ENCODE measurements at regions not wholly inside any gene's neighbourhood (a gene's known extent, or its start where the extent isn't known, plus 50 kb on each side); places are given as distances from the start of the nearest gene placed in this dataset.

DNA sequence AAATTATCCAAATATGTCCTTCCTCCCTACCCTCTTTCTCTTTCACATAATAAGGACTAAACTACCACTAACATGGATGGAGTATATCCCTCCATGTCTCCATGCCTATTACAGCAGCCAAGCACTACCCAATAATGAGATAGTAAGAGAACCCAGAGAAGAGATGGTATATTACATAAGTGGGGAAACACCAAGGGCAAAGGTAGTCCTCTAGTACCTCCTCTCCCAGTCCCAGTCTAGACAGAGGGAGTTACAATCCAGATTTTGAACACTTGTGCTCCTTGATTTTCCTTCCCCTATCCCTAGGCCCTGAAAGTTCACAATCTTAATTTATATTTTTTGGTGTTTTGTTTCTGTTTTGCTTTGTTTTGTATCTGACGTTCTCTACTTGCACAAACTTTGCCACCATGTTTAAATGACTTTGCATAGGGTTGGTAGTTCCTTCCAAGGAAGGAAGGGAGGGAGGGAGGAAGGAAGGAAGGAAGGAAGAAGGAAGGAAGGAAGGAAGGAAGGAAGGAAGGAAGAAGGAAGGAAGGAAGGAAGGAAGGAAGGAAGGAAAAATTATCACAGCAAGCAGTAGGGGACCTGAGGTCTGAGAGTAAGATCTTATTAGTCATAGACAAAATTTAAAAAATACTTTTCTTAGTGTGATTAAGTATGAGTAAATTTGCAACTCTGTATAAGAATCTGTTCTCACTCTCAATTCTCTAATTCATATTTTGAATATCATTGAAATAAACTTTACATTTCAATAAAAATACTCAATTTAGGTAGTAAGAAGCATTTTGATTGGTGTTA is 521.9 kb downstream of the PTPRC start:
- TF ChIP-seq POLR2A (IDR thresholded peaks at IDR 0.05) (no peak), POLR2AphosphoS5 (IDR thresholded peaks at IDR 0.05) (no peak), EP300 (IDR thresholded peaks at IDR 0.05) (no peak)
- TF ChIP-seq, protein P1, sequence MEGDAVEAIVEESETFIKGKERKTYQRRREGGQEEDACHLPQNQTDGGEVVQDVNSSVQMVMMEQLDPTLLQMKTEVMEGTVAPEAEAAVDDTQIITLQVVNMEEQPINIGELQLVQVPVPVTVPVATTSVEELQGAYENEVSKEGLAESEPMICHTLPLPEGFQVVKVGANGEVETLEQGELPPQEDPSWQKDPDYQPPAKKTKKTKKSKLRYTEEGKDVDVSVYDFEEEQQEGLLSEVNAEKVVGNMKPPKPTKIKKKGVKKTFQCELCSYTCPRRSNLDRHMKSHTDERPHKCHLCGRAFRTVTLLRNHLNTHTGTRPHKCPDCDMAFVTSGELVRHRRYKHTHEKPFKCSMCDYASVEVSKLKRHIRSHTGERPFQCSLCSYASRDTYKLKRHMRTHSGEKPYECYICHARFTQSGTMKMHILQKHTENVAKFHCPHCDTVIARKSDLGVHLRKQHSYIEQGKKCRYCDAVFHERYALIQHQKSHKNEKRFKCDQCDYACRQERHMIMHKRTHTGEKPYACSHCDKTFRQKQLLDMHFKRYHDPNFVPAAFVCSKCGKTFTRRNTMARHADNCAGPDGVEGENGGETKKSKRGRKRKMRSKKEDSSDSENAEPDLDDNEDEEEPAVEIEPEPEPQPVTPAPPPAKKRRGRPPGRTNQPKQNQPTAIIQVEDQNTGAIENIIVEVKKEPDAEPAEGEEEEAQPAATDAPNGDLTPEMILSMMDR (IDR thresholded peaks at IDR 0.05), result no peak
- no peak for ATAC-seq (ENCODE audit: low FRiP score in 2 of 2)
- WGBS, 2 donors, result 74 to 89% methylated on average over 1 of the region's 1 CpG

DNA sequence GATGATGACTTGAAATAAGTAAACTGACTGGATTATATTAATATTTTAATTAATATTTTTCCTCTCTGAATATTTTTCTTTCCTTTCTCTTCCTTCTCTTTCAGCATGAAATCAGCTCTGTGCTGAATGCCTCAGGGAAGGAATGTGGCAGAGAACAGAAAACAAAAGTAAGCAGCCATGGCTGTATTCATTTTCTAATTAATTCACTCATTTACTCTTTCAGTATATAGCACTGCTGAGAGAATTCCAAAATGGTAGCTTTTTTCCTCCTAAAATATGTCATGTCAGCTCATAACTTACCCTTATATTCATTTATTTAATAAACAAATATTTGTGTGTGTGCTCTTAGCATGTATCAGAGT is 522.5 kb downstream of the PTPRC start:
- TF ChIP-seq POLR2AphosphoS5 (IDR thresholded peaks at IDR 0.05) (no peak), EP300 (IDR thresholded peaks at IDR 0.05) (no peak), POLR2A (IDR thresholded peaks at IDR 0.05) (no peak)
- TF ChIP-seq, protein P1 (IDR thresholded peaks at IDR 0.05), result no peak
- Histone ChIP-seq H3K9me3 (no peaks in the 10 kb centered on the region), H3K4me3 (no peak overlapping the region), H3K36me3 (no peaks in the 10 kb centered on the region), H3K27me3 (no peaks in the 10 kb centered on the region), H3K4me1 (no peaks in the 10 kb centered on the region), H3K27ac (no peak overlapping the region)
- no peak for ATAC-seq (ENCODE audit: low FRiP score in 2 of 2)
- DNase-seq, result no peak

More for the DNA sequence above, 521.9 kb downstream of the PTPRC start:
- Histone ChIP-seq H3K27me3 (no peaks in the 10 kb centered on the region), H3K4me3 (no peak overlapping the region), H3K36me3 (no peaks in the 10 kb centered on the region), H3K27ac (no peak overlapping the region), H3K4me1 (no peaks in the 10 kb centered on the region), H3K9me3 (no peaks in the 10 kb centered on the region)
- DNase-seq, result no peak

DNA sequence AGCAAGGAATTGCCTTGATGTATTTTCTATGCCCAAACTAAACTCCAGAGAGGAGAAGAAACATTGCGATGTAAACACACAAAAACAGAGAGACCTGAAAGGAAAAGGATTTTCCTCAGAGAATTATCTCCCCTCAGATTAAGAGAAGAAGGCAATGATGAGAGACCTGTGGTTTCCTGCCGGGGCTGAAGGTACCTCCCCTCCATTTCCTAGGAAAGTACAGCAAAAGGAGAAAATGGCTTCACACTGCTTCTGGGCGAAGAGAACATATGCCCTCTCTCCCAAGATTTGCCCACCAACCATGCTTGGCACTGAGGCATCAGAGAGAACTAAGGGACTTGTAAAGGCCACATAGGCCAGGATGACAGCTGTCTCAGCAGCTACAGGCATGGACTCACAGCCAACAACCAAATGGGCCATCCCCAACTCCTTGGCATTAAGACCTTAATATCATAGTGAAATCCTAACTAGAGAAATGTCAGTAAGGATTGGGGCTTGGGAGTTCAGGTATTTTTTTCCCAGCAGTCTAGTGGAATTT is 523.0 kb downstream of the PTPRC start:
- ATAC-seq (ENCODE audit: low FRiP score in 2 of 2), result no peak
- 87 to 94% methylated on average over 3 of the region's 3 CpGs for WGBS, 2 donors
- no peaks in the 10 kb centered on the region for H3K4me1 ChIP-seq

DNA sequence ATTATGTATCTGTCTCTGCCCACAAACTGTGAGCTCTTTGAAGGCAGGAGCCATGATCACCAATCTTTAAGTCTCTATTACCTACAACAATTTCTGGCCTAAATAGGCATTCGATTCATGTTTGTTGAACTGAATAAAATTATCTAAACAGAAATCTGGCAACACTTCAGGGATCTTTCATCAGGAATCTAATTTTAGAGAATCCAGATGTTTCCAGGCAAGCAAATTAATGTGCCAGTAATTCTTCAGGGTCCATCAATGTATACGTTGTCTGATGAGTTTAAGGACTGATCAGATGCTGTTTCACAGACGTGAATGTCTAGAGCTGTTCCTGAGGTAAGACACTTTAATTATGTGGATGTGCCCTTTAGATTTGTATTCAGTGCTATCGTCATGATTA is 524.4 kb downstream of the PTPRC start:
- no peak for TF ChIP-seq POLR2AphosphoS5 (IDR thresholded peaks at IDR 0.05)
- TF ChIP-seq EP300 (IDR thresholded peaks at IDR 0.05), result no peak
- TF ChIP-seq, protein P1 (IDR thresholded peaks at IDR 0.05), result no peak
- TF ChIP-seq POLR2A (IDR thresholded peaks at IDR 0.05), result no peak
- Histone ChIP-seq H3K9me3 (no peaks in the 10 kb centered on the region), H3K4me3 (no peak overlapping the region), H3K36me3 (no peaks in the 10 kb centered on the region), H3K27ac (no peak overlapping the region), H3K4me1 (no peaks in the 10 kb centered on the region), H3K27me3 (no peaks in the 10 kb centered on the region)
- 58 to 64% methylated on average over 4 of the region's 4 CpGs for WGBS, 2 donors
- ATAC-seq (ENCODE audit: low FRiP score in 2 of 2) (no peak), DNase-seq (no peak)

More for the DNA sequence above, 523.0 kb downstream of the PTPRC start:
- H3K27me3 ChIP-seq, result no peaks in the 10 kb centered on the region
- DNase-seq, result no peak
- H3K9me3 ChIP-seq, result no peaks in the 10 kb centered on the region
- TF ChIP-seq POLR2AphosphoS5 (IDR thresholded peaks at IDR 0.05), result no peak
- TF ChIP-seq POLR2A (IDR thresholded peaks at IDR 0.05), result no peak
- no peak for TF ChIP-seq EP300 (IDR thresholded peaks at IDR 0.05)
- TF ChIP-seq, protein P1 (IDR thresholded peaks at IDR 0.05), result no peak
- no peak overlapping the region for H3K4me3 ChIP-seq
- H3K36me3 ChIP-seq, result no peaks in the 10 kb centered on the region
- H3K27ac ChIP-seq, result no peak overlapping the region

DNA sequence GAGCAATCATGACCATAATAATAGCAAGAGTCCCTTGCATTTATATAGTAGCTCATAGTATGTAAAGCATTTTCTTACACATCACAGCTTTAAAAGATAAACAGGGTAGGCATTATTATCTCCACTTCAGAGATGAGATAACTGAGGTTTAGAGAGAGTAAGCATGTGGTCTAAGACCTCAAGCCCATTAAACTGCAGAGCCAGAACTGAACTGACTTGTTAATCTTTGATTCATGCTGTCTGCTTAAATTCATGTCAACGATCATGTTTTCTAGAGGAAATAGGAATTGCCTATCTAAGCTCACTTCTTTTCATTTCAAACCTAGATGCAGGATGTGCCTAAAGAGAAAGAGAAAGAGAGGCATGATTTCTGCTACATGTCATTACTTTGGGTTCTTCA is 524.8 kb downstream of the PTPRC start:
- DNase-seq (no peak), ATAC-seq (ENCODE audit: low FRiP score in 2 of 2) (no peak)
- no peaks in the 10 kb centered on the region for H3K27me3 ChIP-seq
- no peak overlapping the region for H3K4me3 ChIP-seq
- no peak overlapping the region for H3K27ac ChIP-seq
- TF ChIP-seq POLR2AphosphoS5 (IDR thresholded peaks at IDR 0.05) (no peak), POLR2A (IDR thresholded peaks at IDR 0.05) (no peak)
- no peaks in the 10 kb centered on the region for H3K9me3 ChIP-seq
- H3K36me3 ChIP-seq, result no peaks in the 10 kb centered on the region
- 42 to 48% methylated on average over 1 of the region's 1 CpG for WGBS, 2 donors
- H3K4me1 ChIP-seq, result no peaks in the 10 kb centered on the region

Measured in upper lobe of left lung (tissue), 6 donors.